Thoracic aorta (tissue), 2 donors: ENCODE measurements at regions not wholly inside any gene's neighbourhood (a gene's known extent, or its start where the extent isn't known, plus 50 kb on each side); places are given as distances from the start of the nearest gene placed in this dataset.
"Not testable (repeated sequence)": the region's sequence is repeated elsewhere in the genome, so short reads cannot be mapped to it uniquely, and the experiment has no call there.

Experiments used
- ATAC-seq: fragments of 150-250 bp; one replicate; pipeline ENCODE4 v1.8.0; 2017; ENCODE audit warnings: low read depth; ENCODE audit not compliant: insufficient number of reproducible peaks, low FRiP score
- DNase-seq: peaks from one replicate; pipeline ENCODE4 v3.0.0-alpha.2; 2020; ENCODE audit warnings: low spot score
- H3K27ac ChIP-seq, 2 donors: fragments of 200-600 bp; sonication (generic); 1 replicate in 1 of 2; 2 replicates in 1 of 2; pipeline ENCODE4 v1.5.1; 2016; ENCODE audit warnings: mild to moderate bottlenecking in 2 of 2, moderate library complexity in 2 of 2
- H3K27me3 ChIP-seq: fragments of 200-600 bp; sonication (generic); replicated peaks from 2 replicates; pipeline ENCODE4 v1.6.0; 2016; ENCODE audit warnings: mild to moderate bottlenecking; ENCODE audit not compliant: insufficient read depth
- H3K36me3 ChIP-seq: fragments of 200-600 bp; sonication (generic); one replicate; pipeline ENCODE4 v1.5.1; 2016
- H3K4me1 ChIP-seq, 2 donors: fragments of 200-600 bp; sonication (generic); 1 replicate in 1 of 2; 2 replicates in 1 of 2; pipeline versions ENCODE4 v1.5.1 to v1.6.0; 2016; ENCODE audit warnings: low read depth in 2 of 2, mild to moderate bottlenecking in 1 of 2; ENCODE audit not compliant: control insufficient read depth in 1 of 2
- H3K4me3 ChIP-seq: fragments of 200-600 bp; sonication (generic); 2 replicates; pipeline ENCODE4 v1.5.1; 2016; ENCODE audit warnings: mild to moderate bottlenecking
- H3K9me3 ChIP-seq: fragments of 200-600 bp; sonication (generic); 2 replicates; pipeline ENCODE4 v1.5.1; 2016
- CTCF ChIP-seq: fragments of 200-600 bp; sonication (generic); IDR thresholded peaks from one replicate; pipeline ENCODE4 v1.5.1; 2019; ENCODE audit warnings: antibody characterized with exemption

- H3K27me3 ChIP-seq: no peaks in the 10 kb centered on the region
- no peak overlapping the region for H3K4me3 ChIP-seq
- H3K4me1 ChIP-seq: no peaks in the 10 kb centered on the region
- peaks cover 1% of the 10 kb centered on the region for H3K9me3 ChIP-seq
- DNase-seq (no peak), ATAC-seq (no peak)
- no peak for TF ChIP-seq CTCF
- no peak overlapping the region for H3K27ac ChIP-seq
- no peaks in the 10 kb centered on the region for H3K36me3 ChIP-seq
Measured at GRCh38 chr3:75506603-75507002, 157.5 kb upstream of the FRG2C start.

GRCh38 chr3:75507956-75508355, 156.2 kb upstream of the FRG2C start:
- H3K4me1 ChIP-seq, H3K27ac ChIP-seq, H3K27me3 ChIP-seq, H3K4me3 ChIP-seq, ATAC-seq, DNase-seq, H3K36me3 ChIP-seq, H3K9me3 ChIP-seq: not testable (repeated sequence)

GRCh38 chr3:75527657-75528056, 136.5 kb upstream of the FRG2C start:
- not testable (repeated sequence) for H3K4me1 ChIP-seq, ATAC-seq, H3K36me3 ChIP-seq, H3K4me3 ChIP-seq, H3K27me3 ChIP-seq, H3K27ac ChIP-seq, DNase-seq
- H3K9me3 ChIP-seq: peaks cover 19% of the 10 kb centered on the region

GRCh38 chr3:75552095-75552494, 112.0 kb upstream of the FRG2C start:
- H3K27ac ChIP-seq, H3K36me3 ChIP-seq, H3K4me1 ChIP-seq, DNase-seq, H3K27me3 ChIP-seq, H3K4me3 ChIP-seq, ATAC-seq: not testable (repeated sequence)
- peaks cover 26% of the 10 kb centered on the region for H3K9me3 ChIP-seq

GRCh38 chr3:75564427-75564826, 99.7 kb upstream of the FRG2C start:
- not testable (repeated sequence) for H3K4me1 ChIP-seq, H3K27me3 ChIP-seq, DNase-seq, ATAC-seq, H3K27ac ChIP-seq, H3K9me3 ChIP-seq, H3K36me3 ChIP-seq, H3K4me3 ChIP-seq

- H3K27me3 ChIP-seq, H3K9me3 ChIP-seq, H3K36me3 ChIP-seq, DNase-seq, H3K4me3 ChIP-seq, ATAC-seq, H3K4me1 ChIP-seq, H3K27ac ChIP-seq: not testable (repeated sequence)
Measured at GRCh38 chr3:75572303-75572702, 91.8 kb upstream of the FRG2C start.

GRCh38 chr3:75579091-75579490, 85.0 kb upstream of the FRG2C start:
- not testable (repeated sequence) for H3K27me3 ChIP-seq, H3K9me3 ChIP-seq, ATAC-seq, H3K27ac ChIP-seq, H3K36me3 ChIP-seq, DNase-seq, H3K4me3 ChIP-seq, H3K4me1 ChIP-seq

- H3K9me3 ChIP-seq, H3K4me1 ChIP-seq, H3K36me3 ChIP-seq, DNase-seq, H3K27ac ChIP-seq, ATAC-seq, H3K27me3 ChIP-seq: not testable (repeated sequence)
- H3K4me3 ChIP-seq: peak overlapping the region; percentile 75
Measured at GRCh38 chr3:75579536-75579935, 84.6 kb upstream of the FRG2C start.
